ENCODE measurements at regions not wholly inside any gene's neighbourhood (a gene's known extent, or its start where the extent isn't known, plus 50 kb on each side); places are given as distances from the start of the nearest gene placed in this dataset.

DNA sequence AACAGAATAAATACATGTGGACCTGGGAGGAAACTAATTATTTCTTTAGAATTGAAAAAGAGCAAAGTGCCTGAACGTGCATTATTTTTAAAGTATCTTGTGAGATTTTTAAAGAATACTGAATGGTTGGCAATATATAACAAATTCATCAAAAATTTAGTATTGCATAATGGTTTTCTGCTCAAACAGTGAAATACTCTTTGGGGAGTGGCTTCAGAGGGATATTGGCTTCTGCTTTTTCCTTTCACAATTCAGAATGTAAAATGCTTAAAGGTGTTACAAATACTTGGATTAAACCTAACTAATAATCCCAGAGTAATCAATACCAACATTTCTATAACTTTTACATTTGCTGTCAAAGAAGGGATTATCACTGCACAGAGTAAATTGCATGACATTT, 379.3 kb upstream of the CHD1 start:
- ATAC-seq (ENCODE audit: low read depth in 2 of 2) (no peak), DNase-seq (no peak)
- Mint-ChIP-seq H3K9me3 (peaks cover 0 to under 1% (median 0%) of the 10 kb centered on the region in 7 donors), H3K27me3 (no peaks in the 10 kb centered on the region), H3K36me3 (no peaks in the 10 kb centered on the region), H3K4me3 (no peak overlapping the region), H3K27ac (no peak overlapping the region), H3K4me1 (no peaks in the 10 kb centered on the region)

DNA sequence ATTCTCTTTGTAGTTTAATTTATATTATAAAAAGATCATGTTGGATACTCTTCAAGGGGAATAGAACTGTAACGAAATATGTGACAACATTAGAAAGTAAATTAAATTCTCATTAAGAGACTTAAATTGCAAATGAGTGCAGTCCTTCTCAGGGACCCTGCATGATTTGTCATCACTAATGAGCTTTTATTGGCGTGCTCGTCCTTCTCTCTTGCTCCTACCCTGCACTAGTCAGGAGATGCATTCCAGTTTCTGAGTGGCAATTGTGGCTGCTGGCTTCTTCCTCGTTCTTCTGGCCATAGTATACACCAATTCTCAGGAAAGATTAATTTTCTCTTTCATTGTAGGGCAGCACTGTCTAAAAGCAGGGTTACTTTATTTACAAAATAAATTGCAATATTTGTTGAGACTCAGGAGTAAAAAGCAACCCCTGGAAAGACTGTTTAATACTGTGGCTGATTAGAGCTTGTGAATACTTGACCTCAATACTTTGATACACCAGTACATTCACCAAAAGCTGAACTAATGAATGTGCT, 376.3 kb upstream of the CHD1 start:
- Mint-ChIP-seq H3K9me3 (peaks cover 0 to 8% (median 3%) of the 10 kb centered on the region in 7 donors), H3K4me3 (no peak overlapping the region), H3K27me3 (no peaks in the 10 kb centered on the region), H3K36me3 (no peaks in the 10 kb centered on the region), H3K4me1 (no peaks in the 10 kb centered on the region), H3K27ac (no peak overlapping the region)
- ATAC-seq (ENCODE audit: low read depth in 2 of 2) (no peak), DNase-seq (no peak)

DNA sequence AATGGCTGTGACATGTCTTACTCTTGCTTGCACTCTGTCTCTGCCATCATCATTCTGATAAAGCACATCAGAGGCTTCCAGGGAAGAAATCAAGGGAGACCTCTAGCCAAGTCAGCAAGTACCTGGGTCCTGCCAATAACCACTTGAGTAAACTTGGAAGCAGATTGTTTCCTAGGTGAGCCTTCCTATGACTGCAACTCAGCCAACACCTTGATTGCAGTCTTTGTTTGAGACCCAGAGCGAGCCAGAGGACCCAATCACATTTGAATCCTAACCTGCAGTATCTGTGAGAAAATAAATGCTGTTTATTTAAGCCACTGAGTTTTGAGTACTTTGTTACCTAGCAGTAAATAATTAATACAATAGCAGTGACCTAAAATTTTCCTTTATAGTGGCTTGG, 356.8 kb upstream of the CHD1 start:
- ATAC-seq (ENCODE audit: low read depth in 2 of 2) = no peak
- Mint-ChIP-seq H3K9me3 (no peaks in the 10 kb centered on the region), H3K27ac (no peak overlapping the region), H3K4me3 (peak overlapping the region in 1 of 8 donors; percentile 16), H3K27me3 (no peaks in the 10 kb centered on the region), H3K4me1 (no peaks in the 10 kb centered on the region), H3K36me3 (no peaks in the 10 kb centered on the region)
- no peak for DNase-seq

DNA sequence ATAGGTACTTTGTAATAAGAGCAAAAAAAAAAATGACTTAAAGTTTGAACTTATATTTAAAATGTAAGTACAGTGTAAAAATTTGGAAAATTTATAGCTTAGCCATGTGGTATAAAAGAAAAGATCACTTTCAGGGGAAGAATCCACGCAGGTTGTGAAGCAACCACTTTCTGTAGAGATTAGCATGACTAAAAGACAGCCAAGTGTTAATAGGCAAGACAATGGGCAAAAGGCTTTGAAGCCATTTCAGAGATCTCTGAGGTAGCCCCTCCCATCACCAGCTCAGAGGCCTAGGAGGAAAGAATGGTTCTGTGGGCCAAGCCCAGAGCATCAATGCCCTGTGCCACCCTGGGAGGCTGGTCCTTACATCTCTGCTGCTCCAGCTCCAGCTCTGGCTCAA, 346.3 kb upstream of the CHD1 start:
- Mint-ChIP-seq H3K4me3 (no peak overlapping the region), H3K9me3 (peaks cover 0 to 10% (median 0%) of the 10 kb centered on the region in 7 donors), H3K4me1 (no peaks in the 10 kb centered on the region), H3K27ac (no peak overlapping the region), H3K27me3 (no peaks in the 10 kb centered on the region), H3K36me3 (no peaks in the 10 kb centered on the region)
- DNase-seq (no peak), ATAC-seq (ENCODE audit: low read depth in 2 of 2) (no peak)

DNA sequence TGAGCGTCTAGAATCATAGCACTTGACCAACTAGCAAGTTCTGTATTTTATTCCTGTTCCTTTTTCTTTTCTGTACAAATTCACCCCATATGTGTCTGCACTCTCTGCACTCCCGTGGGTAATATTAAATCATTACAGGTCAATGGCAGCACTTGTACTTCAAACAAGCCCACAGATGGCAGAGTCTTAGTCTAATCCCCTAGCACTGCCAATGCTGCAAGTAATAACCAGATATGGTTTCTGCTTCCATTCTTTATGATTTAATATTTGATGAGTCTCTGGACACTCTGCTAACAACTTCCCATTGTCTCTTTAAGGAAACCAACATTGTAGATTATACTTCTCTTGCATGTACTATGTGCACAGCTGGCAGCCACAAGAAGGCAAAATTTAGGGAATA, 343.8 kb upstream of the CHD1 start:
- Mint-ChIP-seq H3K27ac (no peak overlapping the region), H3K4me1 (no peaks in the 10 kb centered on the region), H3K27me3 (no peaks in the 10 kb centered on the region), H3K36me3 (no peaks in the 10 kb centered on the region), H3K9me3 (peaks cover 0 to 10% (median 2%) of the 10 kb centered on the region in 7 donors), H3K4me3 (no peak overlapping the region)
- DNase-seq = no peak
- ATAC-seq (ENCODE audit: low read depth in 2 of 2) = no peak

DNA sequence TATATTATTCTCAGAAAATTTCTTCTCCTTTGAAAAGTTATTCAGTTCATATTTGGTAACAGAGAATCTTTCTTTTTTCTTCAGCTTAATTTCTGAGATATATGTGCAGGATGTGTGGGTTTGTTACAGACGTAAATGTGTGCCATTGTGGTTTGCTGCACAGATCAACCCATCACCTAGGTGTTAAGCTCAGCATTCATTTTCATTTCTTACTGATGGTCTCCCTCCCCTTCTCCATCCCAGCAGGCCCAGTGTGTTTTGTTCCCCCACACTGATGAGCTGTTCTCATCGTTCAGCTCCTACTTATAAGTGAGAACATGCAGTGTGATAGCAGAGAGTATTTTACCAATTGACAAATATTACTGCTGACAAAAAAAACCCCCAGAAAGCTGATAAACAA, 330.0 kb upstream of the CHD1 start:
- Mint-ChIP-seq H3K36me3 (peaks cover 0 to 16% of the 10 kb centered on the region in 2 donors), H3K27me3 (no peaks in the 10 kb centered on the region), H3K4me1 (no peaks in the 10 kb centered on the region), H3K9me3 (peaks cover 11 to 34% (median 20%) of the 10 kb centered on the region in 7 donors), H3K4me3 (no peak overlapping the region), H3K27ac (no peak overlapping the region)
- DNase-seq = no peak
- ATAC-seq (ENCODE audit: low read depth in 2 of 2) = no peak

DNA sequence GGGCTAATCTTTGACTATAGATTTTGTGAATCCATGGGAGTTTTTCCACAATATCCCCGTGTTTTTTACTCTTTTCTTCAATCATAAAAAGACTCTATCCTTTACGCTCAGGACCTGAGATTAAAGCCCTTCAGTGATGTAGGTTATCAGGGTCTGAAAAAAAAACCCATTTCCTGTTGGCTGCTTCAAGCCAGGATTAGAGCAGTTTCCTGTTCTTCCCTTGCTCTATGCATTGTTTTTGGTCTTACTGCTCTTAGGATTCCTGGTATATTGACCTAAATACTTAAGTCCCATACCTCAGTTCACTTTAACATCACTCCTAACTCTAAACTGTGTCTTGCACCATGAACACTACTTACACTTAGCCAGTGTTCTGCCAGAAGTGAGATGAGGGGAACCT, 319.3 kb upstream of the CHD1 start:
- Mint-ChIP-seq H3K4me1 (no peaks in the 10 kb centered on the region), H3K27ac (no peak overlapping the region), H3K27me3 (no peaks in the 10 kb centered on the region), H3K4me3 (no peak overlapping the region), H3K9me3 (peaks cover 0 to 2% (median 0%) of the 10 kb centered on the region in 7 donors), H3K36me3 (no peaks in the 10 kb centered on the region)
- DNase-seq = no peak
- no peak for ATAC-seq (ENCODE audit: low read depth in 2 of 2)

DNA sequence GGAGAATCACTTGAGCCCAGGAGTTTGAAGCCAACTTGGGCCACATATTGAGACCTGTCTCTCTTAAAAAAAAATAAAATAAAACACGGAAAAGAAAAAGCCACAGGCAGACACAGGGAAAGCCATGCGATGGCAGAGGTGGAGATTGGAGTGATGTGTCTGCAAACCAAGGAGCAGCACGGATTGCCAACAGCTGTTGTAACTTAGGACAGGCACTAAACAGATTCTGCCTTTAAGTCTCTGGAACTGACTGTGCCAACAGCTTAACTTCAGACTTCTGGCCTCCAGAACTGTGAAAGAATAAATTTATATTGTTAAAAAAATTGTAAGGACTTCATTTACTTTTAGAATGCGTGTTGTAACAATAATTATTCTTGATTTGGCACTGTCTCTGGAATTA, 318.5 kb upstream of the CHD1 start:
- Mint-ChIP-seq H3K27ac (no peak overlapping the region), H3K36me3 (no peaks in the 10 kb centered on the region), H3K4me3 (no peak overlapping the region), H3K27me3 (no peaks in the 10 kb centered on the region), H3K9me3 (peaks cover 0 to 2% (median 0%) of the 10 kb centered on the region in 7 donors), H3K4me1 (no peaks in the 10 kb centered on the region)
- DNase-seq (no peak), ATAC-seq (ENCODE audit: low read depth in 2 of 2) (no peak)

DNA sequence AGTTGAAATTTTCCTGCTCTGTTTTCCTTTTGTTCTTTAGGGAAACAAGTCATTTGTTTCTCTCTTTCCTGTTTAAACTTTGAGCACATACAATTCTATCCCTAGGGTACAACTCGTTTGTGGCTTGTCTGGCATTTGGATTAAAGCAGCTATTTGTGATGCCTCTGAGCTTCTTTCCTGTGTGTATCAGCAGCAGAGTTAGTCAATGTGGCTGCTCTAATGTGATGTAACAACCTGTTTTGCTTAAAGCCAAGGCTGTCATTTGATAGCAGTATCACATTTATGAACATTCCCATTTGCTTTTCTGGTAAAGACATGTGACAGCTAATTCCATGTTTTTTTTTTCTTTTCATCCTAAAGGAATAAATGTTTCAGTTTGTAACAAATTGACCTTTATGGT, 314.3 kb upstream of the CHD1 start:
- H3K36me3 Mint-ChIP-seq = no peaks in the 10 kb centered on the region
- ATAC-seq (ENCODE audit: low read depth in 2 of 2) (no peak), DNase-seq (no peak)
- no peaks in the 10 kb centered on the region for H3K4me1 Mint-ChIP-seq
- no peak overlapping the region for H3K4me3 Mint-ChIP-seq
- peaks cover 0 to 7% (median 0%) of the 10 kb centered on the region in 7 donors for H3K9me3 Mint-ChIP-seq
- no peaks in the 10 kb centered on the region for H3K27me3 Mint-ChIP-seq
- no peak overlapping the region for H3K27ac Mint-ChIP-seq

DNA sequence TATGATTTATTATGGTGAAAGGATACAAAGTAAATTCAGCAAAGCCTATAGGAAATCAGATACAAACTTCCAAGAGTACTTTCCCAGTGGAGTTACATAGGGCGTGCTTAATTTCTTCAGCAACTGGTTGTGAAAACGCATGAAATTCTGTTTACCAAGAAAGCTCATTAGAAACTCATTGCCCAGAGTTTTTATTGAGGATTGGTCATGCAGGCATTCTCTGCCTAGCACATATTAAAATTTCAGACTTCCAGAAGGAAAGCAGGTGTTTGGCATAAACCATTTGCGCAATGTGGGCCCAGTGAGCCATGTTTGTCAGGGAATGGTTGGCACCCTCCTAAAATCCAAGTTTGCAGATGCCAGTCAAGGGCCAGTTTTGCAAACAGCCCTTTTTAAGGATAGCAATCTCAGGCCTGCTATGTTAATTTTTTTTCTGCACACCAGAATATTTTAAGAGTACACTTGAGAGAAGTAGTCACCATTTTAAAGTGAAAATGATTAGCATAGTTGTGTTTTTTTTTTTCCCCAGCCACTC, 311.1 kb upstream of the CHD1 start:
- H3K4me3 Mint-ChIP-seq = no peak overlapping the region
- H3K9me3 Mint-ChIP-seq = peaks cover 0 to 7% (median 4%) of the 10 kb centered on the region in 7 donors
- no peak overlapping the region for H3K27ac Mint-ChIP-seq
- DNase-seq (no peak), ATAC-seq (ENCODE audit: low read depth in 2 of 2) (no peak)
- no peaks in the 10 kb centered on the region for H3K4me1 Mint-ChIP-seq
- peaks cover 0 to 3% (median 0%) of the 10 kb centered on the region in 3 donors for H3K27me3 Mint-ChIP-seq
- no peaks in the 10 kb centered on the region for H3K36me3 Mint-ChIP-seq

DNA sequence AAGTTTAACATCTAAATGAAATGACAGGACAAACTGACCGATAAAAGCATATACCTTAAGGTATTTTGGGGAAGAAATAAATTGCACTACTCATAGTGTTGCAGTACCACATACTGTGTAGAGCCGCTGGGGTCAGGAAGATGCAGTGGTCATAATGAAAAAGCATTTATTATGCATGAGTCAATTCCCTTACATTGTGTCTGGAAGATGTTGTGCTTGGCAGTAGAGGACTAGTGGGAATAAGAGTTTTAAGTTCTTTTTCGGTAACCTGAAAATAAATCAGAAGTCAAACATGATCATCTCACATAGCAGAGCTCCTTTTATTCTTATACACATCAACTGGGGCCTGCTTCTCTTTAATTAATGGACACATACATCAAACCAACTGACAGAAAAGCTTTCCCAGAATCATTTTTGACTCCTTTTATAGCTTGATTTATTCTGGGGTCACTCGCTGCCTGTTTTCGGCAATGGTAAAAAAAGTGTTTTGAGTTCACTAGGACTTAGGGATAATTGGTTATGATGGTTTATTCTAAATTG, 262.5 kb upstream of the CHD1 start:
- peaks cover 0 to 3% (median 0%) of the 10 kb centered on the region in 7 donors for H3K9me3 Mint-ChIP-seq
- no peak overlapping the region for H3K27ac Mint-ChIP-seq
- no peak overlapping the region for H3K4me3 Mint-ChIP-seq
- no peaks in the 10 kb centered on the region for H3K36me3 Mint-ChIP-seq
- no peaks in the 10 kb centered on the region for H3K27me3 Mint-ChIP-seq
- DNase-seq (no peak), ATAC-seq (ENCODE audit: low read depth in 2 of 2) (no peak)
- H3K4me1 Mint-ChIP-seq = no peaks in the 10 kb centered on the region

DNA sequence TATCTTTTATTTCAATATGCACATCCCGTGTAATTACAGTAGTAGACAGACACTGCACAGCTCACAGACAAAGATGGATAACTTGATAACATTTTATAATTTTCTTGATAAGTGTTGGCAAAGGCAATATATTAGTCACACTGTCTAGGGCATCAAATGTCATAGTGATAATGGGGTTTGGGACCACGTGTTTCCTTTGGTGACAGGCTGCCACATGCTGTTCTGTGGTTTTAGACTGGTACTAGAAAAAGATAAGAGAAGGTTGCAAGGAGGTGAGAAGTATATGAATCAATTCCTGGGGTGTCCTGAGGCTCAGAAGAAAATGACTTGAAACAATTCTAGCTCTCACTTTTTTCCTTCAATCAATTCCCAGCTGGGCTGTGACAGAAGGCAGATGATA, 258.8 kb upstream of the CHD1 start:
- no peaks in the 10 kb centered on the region for H3K36me3 Mint-ChIP-seq
- no peak overlapping the region for H3K4me3 Mint-ChIP-seq
- no peak overlapping the region for H3K27ac Mint-ChIP-seq
- DNase-seq (no peak), ATAC-seq (ENCODE audit: low read depth in 2 of 2) (no peak)
- no peaks in the 10 kb centered on the region for H3K27me3 Mint-ChIP-seq
- H3K9me3 Mint-ChIP-seq = peaks cover 0 to 8% (median 2%) of the 10 kb centered on the region in 7 donors
- H3K4me1 Mint-ChIP-seq = no peaks in the 10 kb centered on the region

DNA sequence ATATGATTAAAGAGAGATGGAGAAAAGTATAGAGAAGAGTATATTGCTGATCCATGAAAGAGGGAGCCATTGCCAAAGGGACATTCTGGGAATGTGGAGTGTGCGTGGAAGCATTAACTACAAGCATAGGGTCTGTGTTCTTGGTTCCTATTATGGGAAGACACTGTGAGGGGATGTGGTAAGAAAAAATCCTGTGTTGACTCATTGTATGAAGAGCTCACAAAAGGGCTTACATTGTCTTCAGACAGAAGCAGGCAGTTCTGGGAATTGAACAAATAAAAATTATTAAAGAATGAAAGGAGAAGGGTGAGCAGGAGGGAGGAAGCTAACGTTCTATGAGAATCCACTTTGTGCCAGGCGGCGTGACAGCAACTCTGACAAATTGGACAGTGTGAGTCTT, 250.4 kb upstream of the CHD1 start:
- Mint-ChIP-seq H3K27me3 (no peaks in the 10 kb centered on the region), H3K4me1 (no peaks in the 10 kb centered on the region), H3K4me3 (no peak overlapping the region), H3K27ac (no peak overlapping the region), H3K36me3 (no peaks in the 10 kb centered on the region), H3K9me3 (peaks cover 0 to 7% (median 3%) of the 10 kb centered on the region in 7 donors)
- no peak for DNase-seq
- ATAC-seq (ENCODE audit: low read depth in 2 of 2) = no peak

DNA sequence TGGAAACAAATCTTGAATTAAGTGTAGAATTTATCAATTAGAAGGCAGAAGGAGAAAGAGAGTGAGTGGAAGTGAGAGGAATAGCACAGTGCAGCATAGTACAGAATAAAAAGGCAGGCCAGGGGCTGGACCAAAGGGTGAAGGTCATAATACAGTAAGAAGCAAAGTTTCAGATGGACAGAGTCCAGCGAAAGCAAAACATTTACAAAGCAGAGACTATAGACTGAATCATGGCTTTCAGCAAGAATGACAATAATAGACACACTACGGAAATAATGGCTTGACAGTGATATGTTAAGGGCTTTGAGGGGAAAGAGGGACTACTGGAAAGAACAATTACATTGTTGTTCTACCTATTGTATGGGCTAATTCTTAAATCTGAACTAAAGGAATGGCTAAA, 249.0 kb upstream of the CHD1 start:
- Mint-ChIP-seq H3K27ac (no peak overlapping the region), H3K4me1 (no peaks in the 10 kb centered on the region), H3K9me3 (peaks cover 0 to 5% (median 0%) of the 10 kb centered on the region in 7 donors), H3K27me3 (no peaks in the 10 kb centered on the region), H3K36me3 (no peaks in the 10 kb centered on the region), H3K4me3 (no peak overlapping the region)
- no peak for DNase-seq
- ATAC-seq (ENCODE audit: low read depth in 2 of 2) = no peak

DNA sequence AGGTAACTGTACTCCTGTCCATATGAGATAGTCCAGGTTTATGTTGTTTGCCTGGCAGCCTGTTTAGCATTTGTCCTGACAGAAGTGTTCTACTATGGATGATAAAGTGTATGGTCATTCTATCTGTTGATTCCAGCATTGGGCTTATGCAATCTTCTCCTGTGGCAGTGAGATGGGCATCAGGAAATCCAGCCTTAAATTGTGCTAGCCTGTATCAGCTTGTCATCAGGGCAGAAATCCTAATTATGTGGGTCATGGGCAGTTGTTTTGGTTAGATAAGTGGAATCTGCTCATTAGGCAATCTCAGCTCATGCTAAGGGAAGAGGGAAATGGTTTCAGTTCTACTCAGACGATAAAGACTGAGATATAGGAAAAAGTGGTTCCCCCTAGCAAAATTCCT, 247.4 kb upstream of the CHD1 start:
- no peaks in the 10 kb centered on the region for H3K27me3 Mint-ChIP-seq
- H3K9me3 Mint-ChIP-seq = peaks cover 0 to 5% (median 0%) of the 10 kb centered on the region in 7 donors
- ATAC-seq (ENCODE audit: low read depth in 2 of 2) (no peak), DNase-seq (no peak)
- H3K27ac Mint-ChIP-seq = no peak overlapping the region
- H3K36me3 Mint-ChIP-seq = no peaks in the 10 kb centered on the region
- no peaks in the 10 kb centered on the region for H3K4me1 Mint-ChIP-seq
- H3K4me3 Mint-ChIP-seq = no peak overlapping the region

All from naive B cell (primary cell).